GM12891 (cell line): ENCODE measurements at regions not wholly inside any gene's neighbourhood (a gene's known extent, or its start where the extent isn't known, plus 50 kb on each side); places are given as distances from the start of the nearest gene placed in this dataset.

Experiments used
- PAX5 ChIP-seq: IDR thresholded peaks from 2 replicates; pipeline ENCODE4 v1.6.1; 2011; ENCODE audit warnings: low read length, moderate library complexity, mild to moderate bottlenecking; ENCODE audit not compliant: insufficient read depth, severe bottlenecking
- POLR2A ChIP-seq: IDR thresholded peaks from 2 replicates; pipeline ENCODE4 v1.6.1; 2011; ENCODE audit warnings: low read depth, low read length, control low read depth
- POLR2AphosphoS5 ChIP-seq: IDR thresholded peaks from 2 replicates; pipeline ENCODE4 v1.6.1; 2011; ENCODE audit warnings: low read depth, low read length, control low read depth
- POU2F2 ChIP-seq: IDR thresholded peaks from 2 replicates; pipeline ENCODE4 v1.6.1; 2011; ENCODE audit warnings: low read depth, mild to moderate bottlenecking, control low read depth, low read length, moderate library complexity
- SPI1 ChIP-seq: IDR thresholded peaks from 2 replicates; pipeline ENCODE4 v1.6.1; 2011; ENCODE audit warnings: low read depth, low read length, control low read depth
- TAF1 ChIP-seq: IDR thresholded peaks from 2 replicates; pipeline ENCODE4 v1.6.1; 2011; ENCODE audit warnings: low read depth, low read length, control low read depth

- TF ChIP-seq POLR2AphosphoS5 (no peak), POLR2A (no peak), PAX5 (no peak), TAF1 (no peak), POU2F2 (no peak), SPI1 (no peak)
These were observed 330.9 kb downstream of the CXCL12 start for GRCh38 chr10:44054046-44054445.
